ENCODE measurements at regions not wholly inside any gene's neighbourhood (a gene's known extent, or its start where the extent isn't known, plus 50 kb on each side); places are given as distances from the start of the nearest gene placed in this dataset.

DNA sequence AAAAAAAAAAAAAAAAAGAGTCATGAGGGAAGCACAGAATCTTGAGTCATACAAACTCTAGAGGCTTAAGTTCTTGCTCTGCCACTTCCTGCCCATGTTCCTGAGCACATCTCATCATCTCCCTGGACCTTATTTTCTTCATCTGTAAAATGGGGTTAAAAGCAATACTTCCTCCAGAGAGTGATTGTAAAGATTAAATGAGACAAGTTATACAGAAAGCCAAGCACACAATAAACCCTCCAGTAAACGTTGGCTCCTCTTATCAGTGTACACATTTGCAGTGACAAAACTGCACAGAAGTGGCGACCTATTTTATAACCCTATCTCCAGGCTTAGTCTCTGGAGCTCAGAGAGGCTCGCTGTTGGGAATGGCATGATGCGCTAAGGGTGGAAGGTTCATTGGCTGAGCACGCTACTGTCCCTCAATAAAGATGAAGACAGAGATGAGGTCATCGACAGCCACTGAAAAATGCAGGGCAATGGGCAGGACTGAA lies 82.1 kb downstream of the RRAGC start:
- TF ChIP-seq, protein P1, sequence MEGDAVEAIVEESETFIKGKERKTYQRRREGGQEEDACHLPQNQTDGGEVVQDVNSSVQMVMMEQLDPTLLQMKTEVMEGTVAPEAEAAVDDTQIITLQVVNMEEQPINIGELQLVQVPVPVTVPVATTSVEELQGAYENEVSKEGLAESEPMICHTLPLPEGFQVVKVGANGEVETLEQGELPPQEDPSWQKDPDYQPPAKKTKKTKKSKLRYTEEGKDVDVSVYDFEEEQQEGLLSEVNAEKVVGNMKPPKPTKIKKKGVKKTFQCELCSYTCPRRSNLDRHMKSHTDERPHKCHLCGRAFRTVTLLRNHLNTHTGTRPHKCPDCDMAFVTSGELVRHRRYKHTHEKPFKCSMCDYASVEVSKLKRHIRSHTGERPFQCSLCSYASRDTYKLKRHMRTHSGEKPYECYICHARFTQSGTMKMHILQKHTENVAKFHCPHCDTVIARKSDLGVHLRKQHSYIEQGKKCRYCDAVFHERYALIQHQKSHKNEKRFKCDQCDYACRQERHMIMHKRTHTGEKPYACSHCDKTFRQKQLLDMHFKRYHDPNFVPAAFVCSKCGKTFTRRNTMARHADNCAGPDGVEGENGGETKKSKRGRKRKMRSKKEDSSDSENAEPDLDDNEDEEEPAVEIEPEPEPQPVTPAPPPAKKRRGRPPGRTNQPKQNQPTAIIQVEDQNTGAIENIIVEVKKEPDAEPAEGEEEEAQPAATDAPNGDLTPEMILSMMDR (IDR thresholded peaks at IDR 0.05) = no peak
- ATAC-seq (ENCODE audit: insufficient number of reproducible peaks, low FRiP score, low read depth) = no peak
- H3K36me3 ChIP-seq = no peaks in the 10 kb centered on the region
- no peaks in the 10 kb centered on the region for H3K9me3 ChIP-seq
- no peak overlapping the region for H3K27ac ChIP-seq
- no peak overlapping the region for H3K4me3 ChIP-seq
- no peak for DNase-seq (ENCODE audit: low spot score)
- H3K27me3 ChIP-seq (replicated peaks; ENCODE audit: insufficient read depth) = no peaks in the 10 kb centered on the region
- no peaks in the 10 kb centered on the region for H3K4me1 ChIP-seq (ENCODE audit: control insufficient read depth in 1 of 2, low read depth in 2 of 2)

DNA sequence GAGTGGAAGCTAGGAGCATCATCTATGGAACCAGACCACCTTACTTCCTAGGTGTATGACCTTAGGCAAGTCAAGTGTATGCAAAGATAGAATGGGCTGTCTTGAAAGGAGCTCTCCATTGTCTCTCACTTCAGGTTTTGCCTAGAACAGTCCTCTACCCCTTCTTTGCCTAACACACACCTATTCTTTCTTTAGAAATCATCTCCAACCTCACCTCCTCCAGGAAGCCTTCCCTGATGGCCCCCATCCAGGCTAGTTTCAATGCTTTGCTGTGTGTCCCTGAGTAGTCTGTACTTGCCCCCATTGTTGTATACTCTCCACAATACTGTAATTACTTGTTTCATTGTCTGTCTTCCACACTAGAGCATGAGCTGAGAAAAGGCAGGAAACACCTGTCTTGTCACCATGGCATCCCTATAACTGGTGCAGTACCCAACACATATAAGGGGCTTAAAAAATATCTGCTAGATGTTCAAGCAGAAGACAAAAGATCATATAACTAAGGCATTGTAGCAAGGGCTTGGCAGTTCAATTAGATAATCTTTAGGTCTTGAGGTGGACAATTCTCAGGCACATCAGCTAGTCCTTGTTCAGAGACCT lies 83.0 kb downstream of the RRAGC start:
- DNase-seq (ENCODE audit: low spot score) (no peak), ATAC-seq (ENCODE audit: insufficient number of reproducible peaks, low FRiP score, low read depth) (no peak)
- H3K36me3 ChIP-seq = no peaks in the 10 kb centered on the region
- H3K4me3 ChIP-seq = no peak overlapping the region
- TF ChIP-seq, protein P1 (IDR thresholded peaks at IDR 0.05) = no peak
- no peaks in the 10 kb centered on the region for H3K27me3 ChIP-seq (replicated peaks; ENCODE audit: insufficient read depth)
- H3K9me3 ChIP-seq = no peaks in the 10 kb centered on the region
- no peaks in the 10 kb centered on the region for H3K4me1 ChIP-seq (ENCODE audit: control insufficient read depth in 1 of 2, low read depth in 2 of 2)
- H3K27ac ChIP-seq = no peak overlapping the region

DNA sequence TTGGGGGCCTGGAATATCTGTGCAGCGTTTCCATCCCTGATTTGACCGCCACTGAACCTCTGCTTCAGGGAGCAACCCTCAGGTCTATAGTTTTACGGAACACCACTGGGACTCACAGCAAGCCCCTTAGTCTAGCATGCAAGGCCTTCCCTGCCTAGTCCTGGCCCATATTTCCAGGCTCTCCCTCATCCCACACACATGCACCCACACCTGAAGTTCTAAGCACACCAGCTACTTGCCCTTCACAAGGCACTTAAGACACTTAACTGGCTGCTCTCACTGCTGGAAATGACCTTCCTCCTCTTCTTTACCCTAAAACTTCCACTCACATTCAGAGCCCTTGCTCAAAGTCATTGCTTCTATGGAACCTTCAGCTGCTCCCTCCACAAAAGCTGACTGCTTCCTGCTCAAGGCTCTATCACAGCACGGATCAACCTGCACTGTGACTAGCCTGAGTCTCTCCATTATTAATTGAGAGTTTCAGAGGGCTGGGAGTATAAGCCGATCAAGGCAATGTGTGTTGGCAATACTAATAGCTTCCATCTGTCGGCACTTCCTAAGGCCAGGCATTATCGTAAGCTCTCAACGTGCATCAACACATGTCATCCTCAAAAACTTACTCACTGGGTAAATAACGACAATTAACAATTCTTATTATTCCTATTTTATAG lies 84.3 kb downstream of the RRAGC start:
- H3K9me3 ChIP-seq = no peaks in the 10 kb centered on the region
- DNase-seq (ENCODE audit: low spot score) (no peak), ATAC-seq (ENCODE audit: insufficient number of reproducible peaks, low FRiP score, low read depth) (no peak)
- TF ChIP-seq, protein P1 (IDR thresholded peaks at IDR 0.05) = no peak
- no peaks in the 10 kb centered on the region for H3K4me1 ChIP-seq (ENCODE audit: control insufficient read depth in 1 of 2, low read depth in 2 of 2)
- no peaks in the 10 kb centered on the region for H3K27me3 ChIP-seq (replicated peaks; ENCODE audit: insufficient read depth)
- H3K36me3 ChIP-seq = no peaks in the 10 kb centered on the region
- H3K27ac ChIP-seq = no peak overlapping the region
- H3K4me3 ChIP-seq = no peak overlapping the region

GRCh38 chr1:38773483-38773882 lies 86.1 kb downstream of the RRAGC start:
- DNase-seq (ENCODE audit: low spot score) = no peak
- Histone ChIP-seq H3K27me3 (replicated peaks; ENCODE audit: insufficient read depth) (no peaks in the 10 kb centered on the region), H3K9me3 (no peaks in the 10 kb centered on the region), H3K4me1 (ENCODE audit: control insufficient read depth in 1 of 2, low read depth in 2 of 2) (no peaks in the 10 kb centered on the region), H3K27ac (no peak overlapping the region), H3K36me3 (no peaks in the 10 kb centered on the region), H3K4me3 (no peak overlapping the region)
- ATAC-seq (ENCODE audit: insufficient number of reproducible peaks, low FRiP score, low read depth) = no peak
- TF ChIP-seq, protein P1 (IDR thresholded peaks at IDR 0.05) = no peak

GRCh38 chr1:38772953-38773352 lies 86.6 kb downstream of the RRAGC start:
- TF ChIP-seq, protein P1 (IDR thresholded peaks at IDR 0.05) = no peak
- ATAC-seq (ENCODE audit: insufficient number of reproducible peaks, low FRiP score, low read depth) (no peak), DNase-seq (ENCODE audit: low spot score) (no peak)
- no peaks in the 10 kb centered on the region for H3K27me3 ChIP-seq (replicated peaks; ENCODE audit: insufficient read depth)
- H3K36me3 ChIP-seq = no peaks in the 10 kb centered on the region
- no peak overlapping the region for H3K4me3 ChIP-seq
- no peak overlapping the region for H3K27ac ChIP-seq
- H3K9me3 ChIP-seq = no peaks in the 10 kb centered on the region
- no peaks in the 10 kb centered on the region for H3K4me1 ChIP-seq (ENCODE audit: control insufficient read depth in 1 of 2, low read depth in 2 of 2)

Data from thoracic aorta (tissue), 2 donors.